ENCODE measurements at regions not wholly inside any gene's neighbourhood (a gene's known extent, or its start where the extent isn't known, plus 50 kb on each side); places are given as distances from the start of the nearest gene placed in this dataset.

GRCh38 chr2:240293557-240294461 is 141.7 kb upstream of the GPC1 start:
- peaks cover 3% of the 10 kb centered on the region for H3K27me3 Mint-ChIP-seq
- no peak overlapping the region for H3K27ac Mint-ChIP-seq
- no peak for ATAC-seq (replicated peaks)
- no peaks in the 10 kb centered on the region for H3K9me3 Mint-ChIP-seq
- no peak overlapping the region for H3K4me3 Mint-ChIP-seq
- H3K4me1 Mint-ChIP-seq, result no peaks in the 10 kb centered on the region
- H3K36me3 Mint-ChIP-seq (ENCODE audit: low read depth), result no peaks in the 10 kb centered on the region

- no peak for ATAC-seq (replicated peaks)
- no peaks in the 10 kb centered on the region for H3K4me1 Mint-ChIP-seq
- H3K27me3 Mint-ChIP-seq, result peaks cover 3% of the 10 kb centered on the region
- H3K36me3 Mint-ChIP-seq (ENCODE audit: low read depth), result no peaks in the 10 kb centered on the region
- no peak overlapping the region for H3K27ac Mint-ChIP-seq
- H3K9me3 Mint-ChIP-seq, result no peaks in the 10 kb centered on the region
- H3K4me3 Mint-ChIP-seq, result no peak overlapping the region
Measured at GRCh38 chr2:240294514-240294913, 140.9 kb upstream of the GPC1 start.

GRCh38 chr2:240295256-240296103 is 140.0 kb upstream of the GPC1 start:
- ATAC-seq (replicated peaks), result no peak
- no peak overlapping the region for H3K4me3 Mint-ChIP-seq
- no peaks in the 10 kb centered on the region for H3K9me3 Mint-ChIP-seq
- H3K36me3 Mint-ChIP-seq (ENCODE audit: low read depth), result no peaks in the 10 kb centered on the region
- H3K27ac Mint-ChIP-seq, result no peak overlapping the region
- H3K4me1 Mint-ChIP-seq, result no peaks in the 10 kb centered on the region
- H3K27me3 Mint-ChIP-seq, result peaks cover 3% of the 10 kb centered on the region

GRCh38 chr2:240296104-240296406 is 139.4 kb upstream of the GPC1 start:
- ATAC-seq (replicated peaks), result no peak
- Mint-ChIP-seq H3K9me3 (no peaks in the 10 kb centered on the region), H3K4me3 (no peak overlapping the region)

GRCh38 chr2:240296476-240297255 is 138.8 kb upstream of the GPC1 start:
- Mint-ChIP-seq H3K27me3 (peaks cover 3% of the 10 kb centered on the region), H3K4me3 (no peak overlapping the region), H3K36me3 (ENCODE audit: low read depth) (no peaks in the 10 kb centered on the region), H3K27ac (no peak overlapping the region), H3K9me3 (no peaks in the 10 kb centered on the region), H3K4me1 (no peaks in the 10 kb centered on the region)
- no peak for ATAC-seq (replicated peaks)

More at GRCh38 chr2:240296104-240296406, 139.4 kb upstream of the GPC1 start:
- no peaks in the 10 kb centered on the region for H3K36me3 Mint-ChIP-seq (ENCODE audit: low read depth)
- no peaks in the 10 kb centered on the region for H3K4me1 Mint-ChIP-seq
- H3K27me3 Mint-ChIP-seq, result peaks cover 3% of the 10 kb centered on the region
- no peak overlapping the region for H3K27ac Mint-ChIP-seq

GRCh38 chr2:240297256-240298116 is 138.0 kb upstream of the GPC1 start:
- Mint-ChIP-seq H3K27ac (no peak overlapping the region), H3K9me3 (no peaks in the 10 kb centered on the region), H3K4me1 (no peaks in the 10 kb centered on the region), H3K36me3 (ENCODE audit: low read depth) (no peaks in the 10 kb centered on the region), H3K4me3 (no peak overlapping the region), H3K27me3 (peaks cover 3% of the 10 kb centered on the region)
- no peak for ATAC-seq (replicated peaks)

GRCh38 chr2:240298117-240298790 is 137.2 kb upstream of the GPC1 start:
- Mint-ChIP-seq H3K27ac (no peak overlapping the region), H3K4me3 (no peak overlapping the region), H3K4me1 (no peaks in the 10 kb centered on the region), H3K9me3 (no peaks in the 10 kb centered on the region), H3K27me3 (peaks cover 3% of the 10 kb centered on the region), H3K36me3 (ENCODE audit: low read depth) (no peaks in the 10 kb centered on the region)
- ATAC-seq (replicated peaks), result no peak

- H3K36me3 Mint-ChIP-seq (ENCODE audit: low read depth), result no peaks in the 10 kb centered on the region
- H3K27ac Mint-ChIP-seq, result no peak overlapping the region
- peaks cover 5% of the 10 kb centered on the region for H3K27me3 Mint-ChIP-seq
- no peaks in the 10 kb centered on the region for H3K4me1 Mint-ChIP-seq
- no peak overlapping the region for H3K4me3 Mint-ChIP-seq
- no peaks in the 10 kb centered on the region for H3K9me3 Mint-ChIP-seq
- no peak for ATAC-seq (replicated peaks)
Measured at GRCh38 chr2:240298803-240299709, 136.4 kb upstream of the GPC1 start.

- no peak overlapping the region for H3K27ac Mint-ChIP-seq
- H3K36me3 Mint-ChIP-seq (ENCODE audit: low read depth), result no peaks in the 10 kb centered on the region
- no peak overlapping the region for H3K4me3 Mint-ChIP-seq
- H3K27me3 Mint-ChIP-seq, result peaks cover 3% of the 10 kb centered on the region
- H3K4me1 Mint-ChIP-seq, result no peaks in the 10 kb centered on the region
- ATAC-seq (replicated peaks), result no peak
- no peaks in the 10 kb centered on the region for H3K9me3 Mint-ChIP-seq
Measured at GRCh38 chr2:240299710-240300068, 135.8 kb upstream of the GPC1 start.

GRCh38 chr2:240300261-240300821 is 135.1 kb upstream of the GPC1 start:
- no peak overlapping the region for H3K4me3 Mint-ChIP-seq
- no peaks in the 10 kb centered on the region for H3K36me3 Mint-ChIP-seq (ENCODE audit: low read depth)
- H3K4me1 Mint-ChIP-seq, result no peaks in the 10 kb centered on the region
- ATAC-seq (replicated peaks), result no peak
- H3K27me3 Mint-ChIP-seq, result peaks cover 3% of the 10 kb centered on the region
- no peak overlapping the region for H3K27ac Mint-ChIP-seq
- no peaks in the 10 kb centered on the region for H3K9me3 Mint-ChIP-seq

GRCh38 chr2:240300840-240301239 is 134.6 kb upstream of the GPC1 start:
- ATAC-seq (replicated peaks), result no peak
- Mint-ChIP-seq H3K9me3 (no peaks in the 10 kb centered on the region), H3K27ac (no peak overlapping the region), H3K36me3 (ENCODE audit: low read depth) (no peaks in the 10 kb centered on the region), H3K27me3 (peaks cover 3% of the 10 kb centered on the region), H3K4me1 (no peaks in the 10 kb centered on the region), H3K4me3 (no peak overlapping the region)

GRCh38 chr2:240301256-240301795 is 134.1 kb upstream of the GPC1 start:
- ATAC-seq (replicated peaks), result no peak
- Mint-ChIP-seq H3K4me3 (no peak overlapping the region), H3K4me1 (no peaks in the 10 kb centered on the region), H3K27me3 (peaks cover 3% of the 10 kb centered on the region), H3K9me3 (no peaks in the 10 kb centered on the region), H3K27ac (no peak overlapping the region), H3K36me3 (ENCODE audit: low read depth) (no peaks in the 10 kb centered on the region)
